ENCODE measurements at regions not wholly inside any gene's neighbourhood (a gene's known extent, or its start where the extent isn't known, plus 50 kb on each side); places are given as distances from the start of the nearest gene placed in this dataset.

- no peaks in the 10 kb centered on the region for H3K36me3 ChIP-seq (ENCODE audit: control insufficient read depth in 4 of 4, insufficient read depth in 4 of 4, low read length in 4 of 4)
- H3K27ac ChIP-seq (ENCODE audit: low read depth in 1 of 2, low read length in 1 of 2): no peak overlapping the region
- ATAC-seq (ENCODE audit: insufficient read depth, low FRiP score): no peak
- H3K4me1 ChIP-seq (ENCODE audit: control insufficient read depth in 5 of 5, insufficient read depth in 5 of 5, low read length in 5 of 5): peaks cover 0 to 4% (median 0%) of the 10 kb centered on the region in 5 donors
- TF ChIP-seq CTCF (IDR thresholded peaks at IDR 0.05; ENCODE audit: control extremely low read depth, extremely low read depth): no peak
- H3K9me3 ChIP-seq (ENCODE audit: control insufficient read depth in 4 of 4, insufficient read depth in 3 of 4, low read length in 3 of 4): no peaks in the 10 kb centered on the region
- 57 to 72% methylated on average over 3 of the region's 3 CpGs for WGBS, 2 donors
- H3K4me3 ChIP-seq: no peak overlapping the region
- no peak overlapping the region for H3K9ac ChIP-seq (ENCODE audit: insufficient read depth in 1 of 2, low read length in 2 of 2)
- H3K27me3 ChIP-seq (ENCODE audit: control insufficient read depth in 3 of 3, insufficient read depth in 3 of 3, low read length in 2 of 3): no peaks in the 10 kb centered on the region
- DNase-seq: peak in 2 of 3 donors; percentile 14 to 18
Measured at GRCh38 chr12:43167691-43168090, 384.3 kb downstream of the ADAMTS20 start.

- Histone ChIP-seq H3K9me3 (ENCODE audit: control insufficient read depth in 4 of 4, insufficient read depth in 3 of 4, low read length in 3 of 4) (no peaks in the 10 kb centered on the region), H3K27me3 (ENCODE audit: control insufficient read depth in 3 of 3, insufficient read depth in 3 of 3, low read length in 2 of 3) (no peaks in the 10 kb centered on the region), H3K9ac (ENCODE audit: insufficient read depth in 1 of 2, low read length in 2 of 2) (no peak overlapping the region), H3K4me3 (no peak overlapping the region), H3K27ac (ENCODE audit: low read depth in 1 of 2, low read length in 1 of 2) (no peak overlapping the region), H3K4me1 (ENCODE audit: control insufficient read depth in 5 of 5, insufficient read depth in 5 of 5, low read length in 5 of 5) (peaks cover 0 to 4% (median 0%) of the 10 kb centered on the region in 5 donors), H3K36me3 (ENCODE audit: control insufficient read depth in 4 of 4, insufficient read depth in 4 of 4, low read length in 4 of 4) (no peaks in the 10 kb centered on the region)
- ATAC-seq (ENCODE audit: insufficient read depth, low FRiP score) (no peak), DNase-seq (no peak)
- TF ChIP-seq CTCF (IDR thresholded peaks at IDR 0.05; ENCODE audit: control extremely low read depth, extremely low read depth): no peak
- 80 to 93% methylated on average over 2 of the region's 2 CpGs for WGBS, 2 donors
Measured at GRCh38 chr12:43165351-43165750, 386.7 kb downstream of the ADAMTS20 start.

GRCh38 chr12:43162138-43162537 lies 389.9 kb downstream of the ADAMTS20 start:
- DNase-seq (no peak), ATAC-seq (ENCODE audit: insufficient read depth, low FRiP score) (no peak)
- H3K27ac ChIP-seq (ENCODE audit: low read depth in 1 of 2, low read length in 1 of 2): no peak overlapping the region
- H3K4me1 ChIP-seq (ENCODE audit: control insufficient read depth in 5 of 5, insufficient read depth in 5 of 5, low read length in 5 of 5): peaks cover 0 to 5% (median 0%) of the 10 kb centered on the region in 5 donors
- H3K9ac ChIP-seq (ENCODE audit: insufficient read depth in 1 of 2, low read length in 2 of 2): no peak overlapping the region
- 91 to 94% methylated on average over 3 of the region's 3 CpGs for WGBS, 2 donors
- no peak overlapping the region for H3K4me3 ChIP-seq
- no peak for TF ChIP-seq CTCF (IDR thresholded peaks at IDR 0.05; ENCODE audit: control extremely low read depth, extremely low read depth)
- no peaks in the 10 kb centered on the region for H3K36me3 ChIP-seq (ENCODE audit: control insufficient read depth in 4 of 4, insufficient read depth in 4 of 4, low read length in 4 of 4)
- H3K9me3 ChIP-seq (ENCODE audit: control insufficient read depth in 4 of 4, insufficient read depth in 3 of 4, low read length in 3 of 4): no peaks in the 10 kb centered on the region
- no peaks in the 10 kb centered on the region for H3K27me3 ChIP-seq (ENCODE audit: control insufficient read depth in 3 of 3, insufficient read depth in 3 of 3, low read length in 2 of 3)

- Histone ChIP-seq H3K4me3 (no peak overlapping the region), H3K36me3 (ENCODE audit: control insufficient read depth in 4 of 4, insufficient read depth in 4 of 4, low read length in 4 of 4) (no peaks in the 10 kb centered on the region), H3K27ac (ENCODE audit: low read depth in 1 of 2, low read length in 1 of 2) (no peak overlapping the region), H3K27me3 (ENCODE audit: control insufficient read depth in 3 of 3, insufficient read depth in 3 of 3, low read length in 2 of 3) (no peaks in the 10 kb centered on the region), H3K4me1 (ENCODE audit: control insufficient read depth in 5 of 5, insufficient read depth in 5 of 5, low read length in 5 of 5) (peaks cover 0 to 5% (median 0%) of the 10 kb centered on the region in 5 donors), H3K9ac (ENCODE audit: insufficient read depth in 1 of 2, low read length in 2 of 2) (no peak overlapping the region), H3K9me3 (ENCODE audit: control insufficient read depth in 4 of 4, insufficient read depth in 3 of 4, low read length in 3 of 4) (no peaks in the 10 kb centered on the region)
- DNase-seq (no peak), ATAC-seq (ENCODE audit: insufficient read depth, low FRiP score) (no peak)
- WGBS, 2 donors: 75 to 84% methylated on average over 2 of the region's 2 CpGs
- TF ChIP-seq CTCF (IDR thresholded peaks at IDR 0.05; ENCODE audit: control extremely low read depth, extremely low read depth): no peak
Measured at GRCh38 chr12:43159506-43159905, 392.5 kb downstream of the ADAMTS20 start.

Data from lung (tissue), 11 donors.